Lung (tissue), 11 donors: ENCODE measurements at regions not wholly inside any gene's neighbourhood (a gene's known extent, or its start where the extent isn't known, plus 50 kb on each side); places are given as distances from the start of the nearest gene placed in this dataset.

Experiments
- ATAC-seq: fragments of 200-7000 bp; cut with Tn5 transposase; one replicate; pipeline ENCODE4 v1.9.1; 2020; ENCODE audit warnings: moderate number of reproducible peaks; ENCODE audit not compliant: insufficient read depth, low FRiP score
- DNase-seq, 3 donors: peaks; one replicate each; pipeline ENCODE4 v3.0.0-alpha.2; 2013 to 2017
- H3K27ac ChIP-seq, 2 donors: one replicate each; pipeline ENCODE4 v1.5.1; 2013; ENCODE audit warnings: mild to moderate bottlenecking in 2 of 2, moderate library complexity in 2 of 2, control low read depth in 1 of 2, inconsistent platforms in 1 of 2, low read depth in 1 of 2, low read length in 1 of 2
- H3K27me3 ChIP-seq, 3 donors: one replicate each; pipeline ENCODE4 v1.5.1; 2013; ENCODE audit warnings: low read length in 2 of 3; ENCODE audit not compliant: control insufficient read depth in 3 of 3, insufficient read depth in 3 of 3
- H3K36me3 ChIP-seq, 4 donors: one replicate each; pipeline ENCODE4 v1.5.1; 2013; ENCODE audit warnings: low read length in 4 of 4, mild to moderate bottlenecking in 1 of 4, moderate library complexity in 1 of 4; ENCODE audit not compliant: control insufficient read depth in 4 of 4, insufficient read depth in 4 of 4
- H3K4me1 ChIP-seq, 5 donors: one replicate each; pipeline ENCODE4 v1.5.1; 2013; ENCODE audit warnings: low read length in 5 of 5, mild to moderate bottlenecking in 2 of 5, moderate library complexity in 1 of 5; ENCODE audit not compliant: control insufficient read depth in 5 of 5, insufficient read depth in 5 of 5
- H3K4me3 ChIP-seq: one replicate; pipeline ENCODE4 v1.5.1; 2013; ENCODE audit warnings: mild to moderate bottlenecking, control low read depth, moderate library complexity
- H3K9ac ChIP-seq, 2 donors: one replicate each; pipeline ENCODE4 v1.5.1; 2013; ENCODE audit warnings: low read length in 2 of 2, control low read depth in 1 of 2; ENCODE audit not compliant: insufficient read depth in 1 of 2
- H3K9me3 ChIP-seq, 4 donors: one replicate each; pipeline ENCODE4 v1.5.1; 2013; ENCODE audit warnings: low read length in 3 of 4, mild to moderate bottlenecking in 1 of 4, moderate library complexity in 1 of 4; ENCODE audit not compliant: control insufficient read depth in 4 of 4, insufficient read depth in 3 of 4
- CTCF ChIP-seq: IDR thresholded peaks from 2 replicates; pipeline ENCODE4 v1.5.1; 2012; ENCODE audit warnings: mild to moderate bottlenecking; ENCODE audit errors: control extremely low read depth, extremely low read depth
- WGBS, 2 donors: extraction: QIAGEN DNeasy Blood & Tissue Kit; methylation state at CpG; one replicate each; pipeline ENCODE4 v1.1.7; 2013; 5-methylcytosine and 5-hydroxymethylcytosine counted together
- donor health status: control.
- donor health status: control.
- donor health status: Bipolar disorder and iron deficiency.
- donor health status: healthy.
- donor health status: DM: yes; HTN: yes; CAD: no.

GRCh38 chr15:93257920-93258319 is 168.9 kb upstream of the RGMA start:
- whole genome bisulfite sequencing, 2 donors, result 66 to 82% methylated on average over 3 of the region's 3 CpGs
- no peaks in the 10 kb centered on the region for H3K27me3 ChIP-seq
- TF ChIP-seq CTCF, result no peak
- DNase-seq (no peak), ATAC-seq (no peak)
- no peak overlapping the region for H3K4me3 ChIP-seq
- H3K36me3 ChIP-seq, result no peaks in the 10 kb centered on the region
- no peak overlapping the region for H3K9ac ChIP-seq
- peaks cover 0 to 6% (median 0%) of the 10 kb centered on the region in 5 donors for H3K4me1 ChIP-seq
- no peaks in the 10 kb centered on the region for H3K9me3 ChIP-seq
- H3K27ac ChIP-seq, result no peak overlapping the region

GRCh38 chr15:93253681-93254080 is 164.7 kb upstream of the RGMA start:
- H3K4me1 ChIP-seq, result peaks cover 0 to 6% (median 0%) of the 10 kb centered on the region in 5 donors
- H3K9me3 ChIP-seq, result no peaks in the 10 kb centered on the region
- ATAC-seq, result no peak
- no peak overlapping the region for H3K9ac ChIP-seq
- no peak for DNase-seq
- H3K4me3 ChIP-seq, result no peak overlapping the region
- no peaks in the 10 kb centered on the region for H3K36me3 ChIP-seq
- no peak overlapping the region for H3K27ac ChIP-seq
- WGBS, 2 donors, result 81 to 91% methylated on average over 3 of the region's 3 CpGs
- TF ChIP-seq CTCF, result no peak
- no peaks in the 10 kb centered on the region for H3K27me3 ChIP-seq

- Histone ChIP-seq H3K4me3 (no peak overlapping the region), H3K36me3 (no peaks in the 10 kb centered on the region), H3K9me3 (no peaks in the 10 kb centered on the region), H3K9ac (no peak overlapping the region), H3K27ac (no peak overlapping the region), H3K4me1 (peaks cover 0 to 6% (median 0%) of the 10 kb centered on the region in 5 donors), H3K27me3 (no peaks in the 10 kb centered on the region)
- whole genome bisulfite sequencing, 2 donors, result 63 to 65% methylated on average over 2 of the region's 2 CpGs
- DNase-seq, result no peak
- ATAC-seq, result no peak
- TF ChIP-seq CTCF, result no peak
These were observed 163.8 kb upstream of the RGMA start for GRCh38 chr15:93252780-93253179.

GRCh38 chr15:93250950-93251349 is 161.9 kb upstream of the RGMA start:
- peaks cover 0 to 6% (median 0%) of the 10 kb centered on the region in 5 donors for H3K4me1 ChIP-seq
- TF ChIP-seq CTCF, result no peak
- no peak overlapping the region for H3K27ac ChIP-seq
- DNase-seq (peak in 1 of 3 donors; percentile 25), ATAC-seq (no peak)
- H3K9ac ChIP-seq, result no peak overlapping the region
- H3K36me3 ChIP-seq, result no peaks in the 10 kb centered on the region
- WGBS, 2 donors, result 84 to 88% methylated on average over 8 of the region's 8 CpGs
- H3K9me3 ChIP-seq, result no peaks in the 10 kb centered on the region
- no peaks in the 10 kb centered on the region for H3K27me3 ChIP-seq
- H3K4me3 ChIP-seq, result no peak overlapping the region
